ENCODE measurements at regions not wholly inside any gene's neighbourhood (a gene's known extent, or its start where the extent isn't known, plus 50 kb on each side); places are given as distances from the start of the nearest gene placed in this dataset.

GRCh38 chr5:114665551-114665950 is 303.7 kb downstream of the KCNN2 start:
- H3K79me2 ChIP-seq (ENCODE audit: control insufficient read depth, insufficient read depth, low read length): no peaks in the 10 kb centered on the region
- no peaks in the 10 kb centered on the region for H3K4me1 ChIP-seq (ENCODE audit: control insufficient read depth, extremely low read depth, insufficient read depth, low read length)
- no peak overlapping the region for H3K4me3 ChIP-seq (replicated peaks in 1 of 4; ENCODE audit: control extremely low read depth in 1 of 4, insufficient read depth in 1 of 4, low read depth in 3 of 4, low read length in 4 of 4)
- no peak overlapping the region for H3K27ac ChIP-seq (ENCODE audit: insufficient read depth, low read length)
- no peak overlapping the region for H2AFZ ChIP-seq (ENCODE audit: low read length)
- H3K9me3 ChIP-seq (ENCODE audit: control insufficient read depth, insufficient read depth, low read depth, low read length): no peaks in the 10 kb centered on the region
- no peaks in the 10 kb centered on the region for H3K27me3 ChIP-seq (ENCODE audit: control insufficient read depth, insufficient read depth, low read length)
- no peak for DNase-seq (ENCODE audit: low read depth in 2 of 2)
- no peaks in the 10 kb centered on the region for H4K20me1 ChIP-seq (ENCODE audit: control insufficient read depth, extremely low read depth, insufficient read depth, low read length)
- TF ChIP-seq EZH2 (IDR thresholded peaks at IDR 0.05; ENCODE audit: low read length, missing control alignments): no peak
- TF ChIP-seq, protein P1, sequence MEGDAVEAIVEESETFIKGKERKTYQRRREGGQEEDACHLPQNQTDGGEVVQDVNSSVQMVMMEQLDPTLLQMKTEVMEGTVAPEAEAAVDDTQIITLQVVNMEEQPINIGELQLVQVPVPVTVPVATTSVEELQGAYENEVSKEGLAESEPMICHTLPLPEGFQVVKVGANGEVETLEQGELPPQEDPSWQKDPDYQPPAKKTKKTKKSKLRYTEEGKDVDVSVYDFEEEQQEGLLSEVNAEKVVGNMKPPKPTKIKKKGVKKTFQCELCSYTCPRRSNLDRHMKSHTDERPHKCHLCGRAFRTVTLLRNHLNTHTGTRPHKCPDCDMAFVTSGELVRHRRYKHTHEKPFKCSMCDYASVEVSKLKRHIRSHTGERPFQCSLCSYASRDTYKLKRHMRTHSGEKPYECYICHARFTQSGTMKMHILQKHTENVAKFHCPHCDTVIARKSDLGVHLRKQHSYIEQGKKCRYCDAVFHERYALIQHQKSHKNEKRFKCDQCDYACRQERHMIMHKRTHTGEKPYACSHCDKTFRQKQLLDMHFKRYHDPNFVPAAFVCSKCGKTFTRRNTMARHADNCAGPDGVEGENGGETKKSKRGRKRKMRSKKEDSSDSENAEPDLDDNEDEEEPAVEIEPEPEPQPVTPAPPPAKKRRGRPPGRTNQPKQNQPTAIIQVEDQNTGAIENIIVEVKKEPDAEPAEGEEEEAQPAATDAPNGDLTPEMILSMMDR (conservative IDR thresholded peaks at IDR 0.05 in 1 of 2, IDR thresholded peaks at IDR 0.05 in 1 of 2; ENCODE audit: low read depth in 1 of 2, low read length in 2 of 2): no peak
- no peaks in the 10 kb centered on the region for H3K36me3 ChIP-seq (ENCODE audit: control insufficient read depth, insufficient read depth, low read length)
- no peak overlapping the region for H3K4me2 ChIP-seq (ENCODE audit: extremely low read depth, insufficient read depth, low read length)
- H3K9ac ChIP-seq (ENCODE audit: insufficient read depth, low read length): no peak overlapping the region

DNA sequence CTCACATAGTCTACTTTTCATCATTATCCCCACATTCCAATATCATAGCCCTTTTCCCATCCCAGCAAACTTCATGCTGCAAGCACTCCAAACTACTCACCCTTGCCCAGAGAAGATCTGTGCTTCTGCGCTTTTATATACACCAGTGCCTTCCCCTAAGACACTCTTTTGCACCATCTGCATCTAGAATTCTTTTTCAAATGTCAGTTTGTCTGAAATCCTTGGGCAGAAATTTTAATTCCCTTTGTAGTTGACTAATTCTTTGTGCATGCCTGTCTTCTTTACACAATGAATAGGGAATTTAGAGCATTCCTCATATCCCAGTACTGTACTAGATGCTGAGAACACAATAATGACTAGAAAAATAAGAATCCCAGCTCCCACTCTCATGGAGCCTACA is 298.9 kb downstream of the KCNN2 start:
- Histone ChIP-seq H3K9ac (ENCODE audit: insufficient read depth, low read length) (no peak overlapping the region), H3K27ac (ENCODE audit: insufficient read depth, low read length) (no peak overlapping the region), H3K79me2 (ENCODE audit: control insufficient read depth, insufficient read depth, low read length) (no peaks in the 10 kb centered on the region), H3K4me2 (ENCODE audit: extremely low read depth, insufficient read depth, low read length) (no peak overlapping the region), H4K20me1 (ENCODE audit: control insufficient read depth, extremely low read depth, insufficient read depth, low read length) (no peaks in the 10 kb centered on the region), H2AFZ (ENCODE audit: low read length) (no peak overlapping the region), H3K4me1 (ENCODE audit: control insufficient read depth, extremely low read depth, insufficient read depth, low read length) (no peaks in the 10 kb centered on the region), H3K27me3 (ENCODE audit: control insufficient read depth, insufficient read depth, low read length) (no peaks in the 10 kb centered on the region), H3K4me3 (replicated peaks in 1 of 4; ENCODE audit: control extremely low read depth in 1 of 4, insufficient read depth in 1 of 4, low read depth in 3 of 4, low read length in 4 of 4) (no peak overlapping the region), H3K36me3 (ENCODE audit: control insufficient read depth, insufficient read depth, low read length) (no peaks in the 10 kb centered on the region), H3K9me3 (ENCODE audit: control insufficient read depth, insufficient read depth, low read depth, low read length) (no peaks in the 10 kb centered on the region)
- no peak for TF ChIP-seq EZH2 (IDR thresholded peaks at IDR 0.05; ENCODE audit: low read length, missing control alignments)
- TF ChIP-seq, protein P1 (conservative IDR thresholded peaks at IDR 0.05 in 1 of 2, IDR thresholded peaks at IDR 0.05 in 1 of 2; ENCODE audit: low read depth in 1 of 2, low read length in 2 of 2): no peak
- no peak for DNase-seq (ENCODE audit: low read depth in 2 of 2)

- Histone ChIP-seq H3K27me3 (ENCODE audit: control insufficient read depth, insufficient read depth, low read length) (no peaks in the 10 kb centered on the region), H4K20me1 (ENCODE audit: control insufficient read depth, extremely low read depth, insufficient read depth, low read length) (no peaks in the 10 kb centered on the region), H3K79me2 (ENCODE audit: control insufficient read depth, insufficient read depth, low read length) (no peaks in the 10 kb centered on the region), H3K9me3 (ENCODE audit: control insufficient read depth, insufficient read depth, low read depth, low read length) (no peaks in the 10 kb centered on the region), H3K27ac (ENCODE audit: insufficient read depth, low read length) (no peak overlapping the region), H3K4me2 (ENCODE audit: extremely low read depth, insufficient read depth, low read length) (no peak overlapping the region), H3K4me1 (ENCODE audit: control insufficient read depth, extremely low read depth, insufficient read depth, low read length) (no peaks in the 10 kb centered on the region), H3K36me3 (ENCODE audit: control insufficient read depth, insufficient read depth, low read length) (no peaks in the 10 kb centered on the region), H3K9ac (ENCODE audit: insufficient read depth, low read length) (no peak overlapping the region), H2AFZ (ENCODE audit: low read length) (no peak overlapping the region), H3K4me3 (replicated peaks in 1 of 4; ENCODE audit: control extremely low read depth in 1 of 4, insufficient read depth in 1 of 4, low read depth in 3 of 4, low read length in 4 of 4) (no peak overlapping the region)
- DNase-seq (ENCODE audit: low read depth in 2 of 2): no peak
- TF ChIP-seq EZH2 (IDR thresholded peaks at IDR 0.05; ENCODE audit: low read length, missing control alignments): no peak
- TF ChIP-seq, protein P1 (conservative IDR thresholded peaks at IDR 0.05 in 1 of 2, IDR thresholded peaks at IDR 0.05 in 1 of 2; ENCODE audit: low read depth in 1 of 2, low read length in 2 of 2): no peak
Observed at GRCh38 chr5:114658194-114658593, 296.3 kb downstream of the KCNN2 start.

All from fibroblast of lung (primary cell).